ENCODE measurements at regions not wholly inside any gene's neighbourhood (a gene's known extent, or its start where the extent isn't known, plus 50 kb on each side); places are given as distances from the start of the nearest gene placed in this dataset.
"Not testable (repeated sequence)": the region's sequence is repeated elsewhere in the genome, so short reads cannot be mapped to it uniquely, and the experiment has no call there.

DNA sequence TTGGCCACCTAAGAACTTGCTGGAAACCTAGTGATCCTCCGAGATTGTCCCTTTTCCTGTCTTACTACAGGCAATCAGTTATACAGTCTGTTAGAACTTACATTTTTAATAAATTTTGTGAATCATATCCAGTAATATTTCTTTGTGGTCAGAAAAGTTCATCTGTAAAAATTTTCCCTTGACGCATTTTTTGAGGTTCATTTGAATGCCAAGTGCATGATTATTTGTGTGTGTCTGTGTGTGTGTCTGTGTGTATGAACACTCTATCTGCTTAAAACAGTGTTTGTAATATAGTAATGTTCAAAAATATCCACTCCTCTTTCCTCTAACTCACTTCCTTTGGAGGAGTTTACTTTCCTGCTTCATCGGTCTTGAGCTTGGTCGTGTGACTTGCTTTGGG is 468.7 kb upstream of the FLRT2 start:
- no peak for DNase-seq (ENCODE audit: low read depth, low spot score)
- H3K9me3 ChIP-seq (ENCODE audit: low read depth, low read length), result no peaks in the 10 kb centered on the region
- H3K4me3 ChIP-seq, result no peak overlapping the region
- TF ChIP-seq FOXP2 (optimal IDR thresholded peaks at IDR 0.05; ENCODE audit: control extremely low read depth, extremely low read length, insufficient read depth), result no peak
- no peak for TF ChIP-seq POLR2AphosphoS5 (IDR thresholded peaks at IDR 0.05; ENCODE audit: borderline replicate concordance, low read depth, low read length)
- TF ChIP-seq EZH2 (IDR thresholded peaks at IDR 0.05), result no peak
- H3K36me3 ChIP-seq (ENCODE audit: insufficient read depth, low read length), result no peaks in the 10 kb centered on the region
- no peak overlapping the region for H3K9ac ChIP-seq (ENCODE audit: insufficient read length)
- no peak overlapping the region for H3K27ac ChIP-seq

DNA sequence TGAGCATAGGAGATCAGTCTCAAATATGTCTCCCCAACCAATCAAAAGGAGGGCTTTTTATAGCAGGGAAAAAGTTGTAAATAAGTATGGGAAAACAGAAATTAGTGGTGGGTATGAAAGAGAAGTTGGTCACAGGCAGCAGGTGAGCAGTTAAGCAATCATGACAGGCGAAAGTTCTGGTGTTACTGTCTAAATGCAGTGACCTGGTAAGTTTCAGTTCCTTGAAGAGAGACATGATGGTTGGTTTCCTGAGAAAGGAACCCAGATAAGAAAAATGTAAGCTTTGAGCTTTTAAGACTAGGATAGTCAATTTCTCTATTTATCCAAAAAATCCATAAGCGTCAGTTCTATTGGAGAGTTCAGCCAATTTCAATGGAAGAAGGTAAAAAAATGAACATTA is 466.2 kb upstream of the FLRT2 start:
- Histone ChIP-seq H3K9me3 (ENCODE audit: low read depth, low read length) (no peaks in the 10 kb centered on the region), H3K4me3 (no peak overlapping the region), H3K9ac (ENCODE audit: insufficient read length) (no peak overlapping the region), H3K27ac (no peak overlapping the region), H3K36me3 (ENCODE audit: insufficient read depth, low read length) (no peaks in the 10 kb centered on the region)
- no peak for DNase-seq (ENCODE audit: low read depth, low spot score)
- TF ChIP-seq POLR2AphosphoS5 (IDR thresholded peaks at IDR 0.05; ENCODE audit: borderline replicate concordance, low read depth, low read length), result no peak
- no peak for TF ChIP-seq EZH2 (IDR thresholded peaks at IDR 0.05)
- no peak for TF ChIP-seq FOXP2 (optimal IDR thresholded peaks at IDR 0.05; ENCODE audit: control extremely low read depth, extremely low read length, insufficient read depth)

DNA sequence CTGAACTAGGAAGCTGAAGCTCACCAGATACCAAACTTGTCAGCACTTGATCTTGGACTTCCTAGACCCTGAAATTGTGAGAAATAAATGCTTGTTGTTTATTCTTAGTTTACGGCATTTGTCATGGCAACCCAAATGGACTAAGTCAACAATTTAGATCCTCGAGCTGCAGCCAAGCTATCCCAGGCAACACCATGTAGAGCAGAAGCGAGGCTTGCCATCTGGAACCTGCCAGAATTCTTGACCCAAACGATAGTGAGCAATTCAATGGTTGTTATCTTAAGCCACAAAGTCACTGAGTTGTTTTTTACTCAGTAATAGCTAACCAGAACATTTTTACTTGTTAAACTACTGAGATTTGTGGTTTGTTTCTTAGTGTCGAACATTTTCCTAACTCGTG is 458.5 kb upstream of the FLRT2 start:
- no peaks in the 10 kb centered on the region for H3K36me3 ChIP-seq (ENCODE audit: insufficient read depth, low read length)
- no peak overlapping the region for H3K9ac ChIP-seq (ENCODE audit: insufficient read length)
- TF ChIP-seq POLR2AphosphoS5 (IDR thresholded peaks at IDR 0.05; ENCODE audit: borderline replicate concordance, low read depth, low read length) (no peak), EZH2 (IDR thresholded peaks at IDR 0.05) (no peak), FOXP2 (optimal IDR thresholded peaks at IDR 0.05; ENCODE audit: control extremely low read depth, extremely low read length, insufficient read depth) (no peak)
- DNase-seq (ENCODE audit: low read depth, low spot score), result no peak
- H3K27ac ChIP-seq, result no peak overlapping the region
- H3K4me3 ChIP-seq, result no peak overlapping the region
- H3K9me3 ChIP-seq (ENCODE audit: low read depth, low read length), result no peaks in the 10 kb centered on the region

GRCh38 chr14:85074955-85075354 is 455.0 kb upstream of the FLRT2 start:
- Histone ChIP-seq H3K9me3 (ENCODE audit: low read depth, low read length) (no peaks in the 10 kb centered on the region), H3K27ac (peak overlapping the region; percentile 88)

GRCh38 chr14:85075694-85076476 is 454.1 kb upstream of the FLRT2 start:
- H3K27ac ChIP-seq, result peak overlapping the region; percentile 88
- no peak overlapping the region for H3K9ac ChIP-seq (ENCODE audit: insufficient read length)
- TF ChIP-seq EZH2 (IDR thresholded peaks at IDR 0.05) (no peak), FOXP2 (optimal IDR thresholded peaks at IDR 0.05; ENCODE audit: control extremely low read depth, extremely low read length, insufficient read depth) (no peak), POLR2AphosphoS5 (IDR thresholded peaks at IDR 0.05; ENCODE audit: borderline replicate concordance, low read depth, low read length) (no peak)
- no peaks in the 10 kb centered on the region for H3K36me3 ChIP-seq (ENCODE audit: insufficient read depth, low read length)
- peak overlapping the region; percentile 15; the same call in 1 of the 2 replicates for H3K4me3 ChIP-seq
- DNase-seq (ENCODE audit: low read depth, low spot score), result peak; percentile 6
- H3K9me3 ChIP-seq (ENCODE audit: low read depth, low read length), result no peaks in the 10 kb centered on the region

More at GRCh38 chr14:85074955-85075354, 455.0 kb upstream of the FLRT2 start:
- TF ChIP-seq POLR2AphosphoS5 (IDR thresholded peaks at IDR 0.05; ENCODE audit: borderline replicate concordance, low read depth, low read length), result no peak
- no peak for TF ChIP-seq EZH2 (IDR thresholded peaks at IDR 0.05)
- no peak for TF ChIP-seq FOXP2 (optimal IDR thresholded peaks at IDR 0.05; ENCODE audit: control extremely low read depth, extremely low read length, insufficient read depth)
- no peak for DNase-seq (ENCODE audit: low read depth, low spot score)
- H3K4me3 ChIP-seq, result 0 out of 2 replicates have a peak overlapping the region, but pooled peaks have one; percentile 15
- H3K36me3 ChIP-seq (ENCODE audit: insufficient read depth, low read length), result no peaks in the 10 kb centered on the region
- no peak overlapping the region for H3K9ac ChIP-seq (ENCODE audit: insufficient read length)

GRCh38 chr14:85077716-85078115 is 452.2 kb upstream of the FLRT2 start:
- H3K27ac ChIP-seq; H3K9ac ChIP-seq (ENCODE audit: insufficient read length); DNase-seq (ENCODE audit: low read depth, low spot score); H3K9me3 ChIP-seq (ENCODE audit: low read depth, low read length); H3K36me3 ChIP-seq (ENCODE audit: insufficient read depth, low read length); H3K4me3 ChIP-seq: not testable (repeated sequence)

DNA sequence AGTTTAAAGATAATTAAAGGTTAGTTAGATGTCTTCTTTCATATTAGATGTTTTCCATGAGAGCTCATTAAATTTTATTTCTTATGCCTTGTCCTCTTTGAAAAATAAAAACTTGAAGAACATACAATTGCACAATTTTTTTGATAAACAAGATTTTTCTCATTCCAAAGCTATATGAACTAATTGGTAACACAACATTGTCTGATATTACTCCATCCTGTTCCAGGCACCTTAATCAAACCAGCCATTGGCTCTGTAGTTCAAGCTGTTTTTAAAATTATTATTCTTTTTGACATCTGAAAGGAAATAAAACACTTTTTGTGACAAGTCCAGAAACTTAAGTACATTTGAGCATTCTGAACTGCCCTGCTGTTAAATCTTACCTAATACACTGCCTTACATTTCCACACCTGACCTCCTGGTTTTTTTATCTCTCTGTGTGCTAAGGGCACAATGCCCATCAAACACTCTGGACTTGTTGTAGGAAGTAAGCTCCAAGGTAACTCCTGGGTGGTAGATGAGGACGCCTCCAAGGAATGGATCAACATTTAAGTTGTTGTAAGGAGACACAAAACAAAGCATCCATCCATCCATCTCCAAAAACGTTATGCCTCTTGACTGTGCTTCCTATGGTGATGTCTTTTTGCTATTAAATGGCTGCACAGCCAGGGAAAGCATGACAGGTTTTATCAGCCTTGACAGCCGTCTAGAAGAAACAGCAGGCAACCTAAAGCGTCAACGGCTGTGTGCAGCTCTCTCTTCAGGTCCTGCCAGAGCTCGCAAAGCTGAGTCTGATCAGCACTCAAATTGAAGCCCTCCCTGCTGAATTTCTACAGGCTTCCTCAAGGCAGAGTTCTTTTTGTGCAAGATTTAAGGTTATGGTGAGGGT is 449.9 kb upstream of the FLRT2 start:
- TF ChIP-seq POLR2AphosphoS5 (IDR thresholded peaks at IDR 0.05; ENCODE audit: borderline replicate concordance, low read depth, low read length) (no peak), FOXP2 (optimal IDR thresholded peaks at IDR 0.05; ENCODE audit: control extremely low read depth, extremely low read length, insufficient read depth) (no peak), EZH2 (IDR thresholded peaks at IDR 0.05) (no peak)
- no peak overlapping the region for H3K9ac ChIP-seq (ENCODE audit: insufficient read length)
- H3K4me3 ChIP-seq, result no peak overlapping the region
- no peak overlapping the region for H3K27ac ChIP-seq
- H3K36me3 ChIP-seq (ENCODE audit: insufficient read depth, low read length), result no peaks in the 10 kb centered on the region
- no peaks in the 10 kb centered on the region for H3K9me3 ChIP-seq (ENCODE audit: low read depth, low read length)
- no peak for DNase-seq (ENCODE audit: low read depth, low spot score)

- DNase-seq (ENCODE audit: low read depth, low spot score), result no peak
- no peaks in the 10 kb centered on the region for H3K9me3 ChIP-seq (ENCODE audit: low read depth, low read length)
- TF ChIP-seq EZH2 (IDR thresholded peaks at IDR 0.05), result no peak
- no peak for TF ChIP-seq POLR2AphosphoS5 (IDR thresholded peaks at IDR 0.05; ENCODE audit: borderline replicate concordance, low read depth, low read length)
- TF ChIP-seq FOXP2 (optimal IDR thresholded peaks at IDR 0.05; ENCODE audit: control extremely low read depth, extremely low read length, insufficient read depth), result no peak
- H3K36me3 ChIP-seq (ENCODE audit: insufficient read depth, low read length), result no peaks in the 10 kb centered on the region
- no peak overlapping the region for H3K9ac ChIP-seq (ENCODE audit: insufficient read length)
- no peak overlapping the region for H3K27ac ChIP-seq
- H3K4me3 ChIP-seq, result no peak overlapping the region
Measured at GRCh38 chr14:85084344-85084743, 445.6 kb upstream of the FLRT2 start.
